Heart right ventricle (tissue), 16 donors: ENCODE measurements at regions not wholly inside any gene's neighbourhood (a gene's known extent, or its start where the extent isn't known, plus 50 kb on each side); places are given as distances from the start of the nearest gene placed in this dataset.

Experiments
- ATAC-seq, 8 donors: fragments of 200-7000 bp; cut with Tn5 transposase; one replicate each; pipeline ENCODE4 v1.9.1; 2020; ENCODE audit warnings: mild to moderate bottlenecking in 8 of 8, moderate library complexity in 8 of 8, moderate number of reproducible peaks in 1 of 8
- DNase-seq, 2 donors: peaks; one replicate each; pipeline ENCODE4 v3.0.0-alpha.2; 2020
- H3K27ac ChIP-seq, 10 donors: fragments of 200-600 bp; sonication (generic) in 2 of 10; one replicate each; pipeline versions ENCODE4 v1.5.0 to v1.8.0; 2020 to 2022; ENCODE audit warnings: mild to moderate bottlenecking in 3 of 10
- H3K27me3 ChIP-seq, 7 donors: fragments of 200-600 bp; one replicate each; pipeline ENCODE4 v1.8.0; 2021 to 2022; ENCODE audit warnings: mild to moderate bottlenecking in 2 of 7
- H3K36me3 ChIP-seq, 9 donors: fragments of 200-600 bp; sonication (generic) in 1 of 9; one replicate each; pipeline versions ENCODE4 v1.5.0 to v1.8.0; 2020 to 2022; ENCODE audit warnings: mild to moderate bottlenecking in 2 of 9
- H3K4me1 ChIP-seq, 9 donors: fragments of 200-600 bp; sonication (generic) in 1 of 9; one replicate each; pipeline versions ENCODE4 v1.5.0 to v1.8.0; 2020 to 2022; ENCODE audit warnings: mild to moderate bottlenecking in 4 of 9
- H3K4me3 ChIP-seq, 10 donors: fragments of 200-600 bp; sonication (generic) in 2 of 10; one replicate each; pipeline versions ENCODE4 v1.5.0 to v1.8.0; 2020 to 2022; ENCODE audit warnings: mild to moderate bottlenecking in 7 of 10, moderate library complexity in 2 of 10
- H3K9me3 ChIP-seq, 11 donors: fragments of 200-600 bp in 10 of 11; sonication (generic) in 2 of 11; one replicate each; pipeline versions ENCODE4 v1.5.0 to v1.8.0; 2013 to 2022; ENCODE audit warnings: mild to moderate bottlenecking in 2 of 11, control low read depth in 1 of 11, moderate library complexity in 1 of 11
- WGBS, 2 donors: extraction: QIAGEN DNeasy Blood & Tissue Kit; methylation state at CpG; one replicate each; pipeline ENCODE4 v1.1.7; 2013; ENCODE audit warnings: inconsistent platforms in 1 of 2; 5-methylcytosine and 5-hydroxymethylcytosine counted together
- intact Hi-C, 10 donors: fragments of 100-400 bp; cut with DNase I; formaldehyde crosslinking; loops; one replicate each; pipeline versions ENCODE4 v1.11.1 to v1.14.2; 2022
- TF ChIP-seq, protein P1 (sequence below), 9 donors: fragments of 200-600 bp; sonication (generic) in 2 of 9; IDR thresholded peaks; one replicate each; pipeline versions ENCODE4 v1.5.0 to v1.8.0; 2021 to 2022; ENCODE audit warnings: antibody characterized with exemption in 9 of 9, mild to moderate bottlenecking in 5 of 9, moderate library complexity in 1 of 9
- donor health status: Arrhythmogenic right ventricular cardiomyopathy.
- donor health status: ischemic (EF 13 %, LVEDD 7.1; RV severe dilation, severe dysfunction).
- donor health status: healthy with polysubstance abuse.
- donor health status: DM: no; HTN: yes; CAD: no.
- donor health status: DM: no; HTN: no; CAD: no.
- donor health status: ischemic (EF 25% LVEDD 6.9; RV normal size, moderate dysfunction).
- donor health status: ischemic (EF 25% LVEDD 5.7; RV mildly dilated, moderate dysfunction).
- donor health status: healthy.
- donor health status: DM: yes; HTN: yes; CAD: no.
- donor health status: Ischemic cardiomyopathy.
- donor health status: ischemic (EF 35%, LVEDD 5.7; RV mildly dilated, moderate dysfunction).
- donor health status: nonischemic (EF 11% LVEDD 7.7; RV severe dilation, severe dysfunction).
- donor health status: DM: yes; HTN: yes; CAD: no.
- donor health status: PGD.
- donor health status: ischemic (EF 29% LVEDD 5.4; RV normal size, mild dysfunction).
- donor health status: nonischemic (EF 23%, LVEDD 6.1; RV moderate dilation, normal function).

DNA sequence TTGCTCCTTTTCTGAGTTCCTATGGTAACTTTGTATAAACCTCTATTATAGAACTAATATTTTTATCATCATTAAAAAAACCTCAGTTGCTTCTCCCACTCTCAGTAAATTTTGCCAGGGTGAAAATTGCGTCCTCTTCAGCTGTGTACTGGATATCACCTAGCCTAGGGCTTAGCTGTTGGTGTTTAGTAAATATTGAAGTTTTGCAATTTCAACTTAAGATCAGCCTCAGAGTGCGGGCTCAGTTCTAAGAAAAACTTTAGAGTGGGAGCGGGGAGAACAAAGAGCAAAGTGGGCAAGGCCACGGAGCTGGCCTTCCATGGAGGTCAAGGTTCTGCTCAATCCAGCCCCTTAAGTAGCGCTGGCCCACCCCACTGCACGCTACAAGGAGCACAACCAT, 488.3 kb upstream of the SPRED2 start:
- Histone ChIP-seq H3K27ac (no peak overlapping the region), H3K4me3 (no peak overlapping the region), H3K36me3 (no peaks in the 10 kb centered on the region), H3K27me3 (no peaks in the 10 kb centered on the region), H3K4me1 (peaks cover 0 to 15% (median 0%) of the 10 kb centered on the region in 9 donors), H3K9me3 (no peaks in the 10 kb centered on the region)
- no peak for DNase-seq
- no peak for ATAC-seq
- TF ChIP-seq, protein P1, sequence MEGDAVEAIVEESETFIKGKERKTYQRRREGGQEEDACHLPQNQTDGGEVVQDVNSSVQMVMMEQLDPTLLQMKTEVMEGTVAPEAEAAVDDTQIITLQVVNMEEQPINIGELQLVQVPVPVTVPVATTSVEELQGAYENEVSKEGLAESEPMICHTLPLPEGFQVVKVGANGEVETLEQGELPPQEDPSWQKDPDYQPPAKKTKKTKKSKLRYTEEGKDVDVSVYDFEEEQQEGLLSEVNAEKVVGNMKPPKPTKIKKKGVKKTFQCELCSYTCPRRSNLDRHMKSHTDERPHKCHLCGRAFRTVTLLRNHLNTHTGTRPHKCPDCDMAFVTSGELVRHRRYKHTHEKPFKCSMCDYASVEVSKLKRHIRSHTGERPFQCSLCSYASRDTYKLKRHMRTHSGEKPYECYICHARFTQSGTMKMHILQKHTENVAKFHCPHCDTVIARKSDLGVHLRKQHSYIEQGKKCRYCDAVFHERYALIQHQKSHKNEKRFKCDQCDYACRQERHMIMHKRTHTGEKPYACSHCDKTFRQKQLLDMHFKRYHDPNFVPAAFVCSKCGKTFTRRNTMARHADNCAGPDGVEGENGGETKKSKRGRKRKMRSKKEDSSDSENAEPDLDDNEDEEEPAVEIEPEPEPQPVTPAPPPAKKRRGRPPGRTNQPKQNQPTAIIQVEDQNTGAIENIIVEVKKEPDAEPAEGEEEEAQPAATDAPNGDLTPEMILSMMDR (IDR thresholded peaks at IDR 0.05): no peak
- intact Hi-C loops: no loop called here
- 89 to 91% methylated on average over 6 of the region's 6 CpGs for WGBS, 2 donors

DNA sequence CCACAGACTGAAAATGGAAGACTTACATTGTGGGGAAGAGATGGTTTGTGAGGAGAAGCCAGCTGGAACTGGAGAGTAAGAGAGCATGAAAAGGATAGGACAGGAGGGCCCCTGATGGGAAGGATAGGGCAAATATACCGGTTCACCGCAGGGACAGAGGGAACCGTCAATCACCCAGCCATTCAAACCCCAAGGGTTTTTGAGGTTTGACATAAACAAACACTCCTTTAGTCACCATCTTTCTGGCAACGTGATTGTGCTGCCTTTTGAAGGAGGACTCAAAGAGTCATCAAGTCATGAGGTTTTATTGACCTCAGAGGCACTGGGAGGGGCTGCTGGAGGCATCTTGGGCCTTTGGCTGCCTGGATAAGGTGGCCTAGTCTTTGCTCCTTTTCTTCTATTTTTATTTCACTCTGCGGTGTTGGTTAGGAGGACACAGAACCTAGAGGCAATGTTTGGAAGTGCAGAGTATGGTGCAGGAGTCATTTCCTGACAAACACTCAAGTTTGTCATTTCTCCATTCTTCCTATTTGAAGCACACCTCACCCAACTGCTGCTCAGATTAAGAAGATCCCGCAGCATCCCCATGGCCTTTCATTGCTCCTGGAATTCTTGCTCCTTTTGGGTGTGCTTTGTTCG, 487.3 kb upstream of the SPRED2 start:
- intact Hi-C loops: no loop called here
- Histone ChIP-seq H3K4me3 (no peak overlapping the region), H3K9me3 (no peaks in the 10 kb centered on the region), H3K27me3 (no peaks in the 10 kb centered on the region), H3K27ac (no peak overlapping the region), H3K36me3 (no peaks in the 10 kb centered on the region), H3K4me1 (peaks cover 0 to 15% (median 0%) of the 10 kb centered on the region in 9 donors)
- 63 to 69% methylated on average over 7 of the region's 7 CpGs for WGBS, 2 donors
- TF ChIP-seq, protein P1 (IDR thresholded peaks at IDR 0.05): no peak
- DNase-seq (no peak), ATAC-seq (no peak)

DNA sequence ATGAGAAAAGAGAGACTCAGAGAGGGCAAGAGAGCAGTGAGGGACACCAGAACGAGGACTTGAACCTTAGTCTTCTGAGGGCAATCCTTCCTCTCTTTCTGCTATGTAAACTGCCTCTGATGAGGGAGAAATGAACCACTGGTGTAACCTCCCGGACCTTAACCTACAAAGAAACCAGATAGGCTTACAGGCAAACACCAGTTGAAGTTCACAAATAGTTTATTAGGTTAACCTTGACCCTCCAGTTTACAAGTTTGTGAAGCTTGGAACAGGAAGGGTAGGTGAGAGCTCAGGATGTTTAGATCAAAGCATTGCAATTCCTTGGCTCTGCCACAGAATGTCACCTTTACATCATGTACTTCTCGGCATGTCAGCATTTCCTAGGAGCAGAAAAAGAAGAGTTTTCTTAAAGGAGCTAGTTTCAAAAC, 486.4 kb upstream of the SPRED2 start:
- intact Hi-C loops: no loop called here
- H3K36me3 ChIP-seq: no peaks in the 10 kb centered on the region
- WGBS, 2 donors: 64 to 72% methylated on average over 3 of the region's 3 CpGs
- H3K9me3 ChIP-seq: no peaks in the 10 kb centered on the region
- H3K27me3 ChIP-seq: no peaks in the 10 kb centered on the region
- TF ChIP-seq, protein P1 (IDR thresholded peaks at IDR 0.05): no peak
- H3K4me1 ChIP-seq: peaks cover 0 to 15% (median 0%) of the 10 kb centered on the region in 9 donors
- ATAC-seq: no peak
- no peak overlapping the region for H3K4me3 ChIP-seq
- no peak overlapping the region for H3K27ac ChIP-seq
- DNase-seq: no peak

DNA sequence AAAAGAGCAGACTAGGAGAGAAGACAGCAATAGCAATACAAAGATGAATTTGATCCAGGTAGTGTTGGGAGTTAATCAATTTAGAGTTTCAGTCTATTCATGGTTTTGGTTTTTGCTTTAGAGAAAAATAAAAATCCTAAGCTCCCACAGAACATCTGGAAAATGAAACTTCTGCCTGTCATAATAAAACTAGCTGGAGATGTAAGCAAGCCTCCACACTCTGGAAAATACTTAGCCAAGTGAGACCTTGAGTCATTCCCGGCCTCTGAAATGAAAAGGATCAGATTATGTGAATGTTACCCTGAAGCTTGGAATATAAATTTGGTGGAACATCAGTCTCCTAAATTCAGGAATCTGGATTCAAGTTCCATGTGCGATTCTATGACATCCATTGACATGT, 485.6 kb upstream of the SPRED2 start:
- no peak overlapping the region for H3K27ac ChIP-seq
- H3K4me1 ChIP-seq: peaks cover 0 to 8% (median 0%) of the 10 kb centered on the region in 9 donors
- TF ChIP-seq, protein P1 (IDR thresholded peaks at IDR 0.05): no peak
- no peaks in the 10 kb centered on the region for H3K27me3 ChIP-seq
- 75 to 76% methylated on average over 2 of the region's 2 CpGs for WGBS, 2 donors
- ATAC-seq (no peak), DNase-seq (no peak)
- no peaks in the 10 kb centered on the region for H3K9me3 ChIP-seq
- no peak overlapping the region for H3K4me3 ChIP-seq
- H3K36me3 ChIP-seq: no peaks in the 10 kb centered on the region
- intact Hi-C loops: no loop called here
